SK-N-DZ (cell line): ENCODE measurements at regions not wholly inside any gene's neighbourhood (a gene's known extent, or its start where the extent isn't known, plus 50 kb on each side); places are given as distances from the start of the nearest gene placed in this dataset.

ENCODE experiments used
- DNase-seq: peaks from one replicate; pipeline ENCODE4 v3.0.0-alpha.2; 2015; ENCODE audit warnings: low spot score

DNA sequence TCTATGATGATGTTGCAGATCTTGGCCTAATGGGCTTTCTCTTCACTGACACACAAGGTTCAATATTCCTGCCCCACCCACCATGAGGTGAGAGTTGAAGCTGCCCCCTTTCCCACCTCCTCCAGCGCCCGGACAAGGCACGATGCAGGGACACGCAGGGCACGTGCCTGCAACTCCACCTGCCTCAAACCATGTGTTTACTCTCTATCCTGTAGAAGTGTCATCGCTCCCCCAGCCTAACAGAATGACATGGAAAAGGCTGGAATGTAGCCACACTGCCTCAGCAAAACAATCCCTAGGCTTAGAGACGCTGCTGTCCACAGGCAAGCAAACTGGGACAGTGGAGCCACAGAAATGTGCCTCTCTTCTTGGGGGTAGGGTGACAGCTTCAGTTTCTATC, 92.9 kb upstream of the SOD1 start:
- DNase-seq, result no peak

DNA sequence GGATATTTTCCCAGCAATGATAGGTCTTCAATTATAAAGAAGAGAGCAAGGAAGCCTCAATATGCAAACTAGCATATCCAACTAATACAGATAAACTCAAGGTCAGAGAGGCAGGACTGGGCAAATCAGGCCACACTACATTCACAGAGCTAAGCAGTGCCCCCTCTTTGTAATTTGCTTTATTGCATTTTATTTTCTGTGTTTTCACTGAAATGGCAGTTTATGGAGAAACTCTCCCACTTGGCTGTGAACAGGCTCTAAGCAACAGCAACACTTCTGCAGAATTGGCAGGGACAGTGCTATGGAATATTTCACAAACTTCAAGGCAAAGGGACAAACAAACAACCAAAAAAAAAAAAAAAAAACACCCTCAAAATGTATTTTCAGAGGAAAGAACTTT, 93.4 kb upstream of the SOD1 start:
- DNase-seq, result no peak

DNA sequence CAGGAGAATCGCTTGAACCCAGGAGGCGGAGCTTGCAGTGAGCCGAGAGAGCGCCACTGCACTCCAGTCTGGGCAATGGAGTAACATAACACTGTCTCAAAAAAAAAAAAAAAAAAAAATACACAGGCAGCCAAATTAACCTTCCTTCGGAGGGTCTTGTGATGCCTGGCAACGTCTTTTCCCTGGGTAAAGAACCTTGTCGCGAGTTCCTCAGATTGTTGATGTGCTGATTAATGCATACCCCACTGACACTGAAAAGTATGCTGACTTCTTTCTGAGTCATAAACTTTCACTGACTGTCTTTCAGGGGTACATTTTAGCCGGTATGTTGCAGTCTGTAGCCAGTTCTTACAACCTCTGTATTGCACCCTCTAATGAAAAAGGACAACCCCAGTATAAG, 95.1 kb upstream of the SOD1 start:
- no peak for DNase-seq

DNA sequence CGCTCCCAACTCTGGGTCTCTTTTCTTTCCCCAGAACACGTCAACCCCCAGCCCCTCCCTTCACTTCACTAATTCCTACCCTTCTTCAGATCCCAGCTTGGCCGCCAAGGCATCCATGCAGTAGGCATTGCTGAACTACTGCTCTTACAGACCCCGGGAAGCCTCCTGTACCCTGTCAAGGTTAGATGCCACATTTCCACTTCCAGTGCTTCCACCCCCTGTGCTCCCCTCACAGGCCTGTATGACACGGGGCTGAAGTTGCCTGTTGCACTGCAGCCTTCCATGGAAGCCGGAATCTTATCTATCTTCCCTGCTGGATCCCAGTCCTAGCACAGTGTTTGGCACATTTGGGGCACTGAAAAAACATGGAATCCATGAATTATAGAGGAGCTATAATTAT, 99.0 kb upstream of the SOD1 start:
- no peak for DNase-seq

DNA sequence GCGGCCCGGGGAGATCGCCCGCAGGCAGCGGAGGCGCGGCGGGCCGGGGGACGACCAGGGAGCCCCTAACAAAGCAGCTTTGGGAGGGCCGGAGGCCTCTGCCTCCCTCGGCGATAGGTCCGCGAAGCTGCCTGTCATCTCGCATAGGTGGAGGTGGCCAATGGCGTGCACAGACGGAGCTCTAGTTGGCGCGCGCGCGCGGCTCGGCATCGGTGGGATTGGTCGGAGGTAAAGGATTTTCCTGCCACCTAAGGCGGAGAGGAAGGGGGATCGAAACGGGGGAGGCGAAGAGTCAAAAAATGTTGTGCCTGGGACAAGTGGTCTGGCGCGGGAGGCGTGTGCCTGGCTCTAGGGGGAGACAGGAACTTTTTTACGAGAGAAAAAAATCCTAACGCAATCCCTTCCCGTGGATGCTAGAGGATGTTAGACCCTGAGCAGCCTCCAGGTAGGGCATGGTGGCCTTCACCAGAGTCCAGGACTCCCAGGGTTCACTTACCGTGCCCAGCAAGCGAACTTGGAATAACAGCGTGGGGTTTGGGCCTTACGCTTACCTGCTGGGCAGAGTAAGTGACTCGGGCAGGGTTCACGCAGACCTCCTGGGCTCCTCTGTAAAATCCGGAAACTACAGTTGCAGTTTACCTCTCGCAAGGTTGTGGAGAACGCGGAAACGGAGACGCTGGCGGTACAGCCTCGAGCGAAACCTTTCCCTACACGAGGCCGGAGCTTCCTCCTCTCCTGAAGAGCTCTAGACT, 99.9 kb upstream of the SOD1 start:
- DNase-seq, result peak; percentile 97

DNA sequence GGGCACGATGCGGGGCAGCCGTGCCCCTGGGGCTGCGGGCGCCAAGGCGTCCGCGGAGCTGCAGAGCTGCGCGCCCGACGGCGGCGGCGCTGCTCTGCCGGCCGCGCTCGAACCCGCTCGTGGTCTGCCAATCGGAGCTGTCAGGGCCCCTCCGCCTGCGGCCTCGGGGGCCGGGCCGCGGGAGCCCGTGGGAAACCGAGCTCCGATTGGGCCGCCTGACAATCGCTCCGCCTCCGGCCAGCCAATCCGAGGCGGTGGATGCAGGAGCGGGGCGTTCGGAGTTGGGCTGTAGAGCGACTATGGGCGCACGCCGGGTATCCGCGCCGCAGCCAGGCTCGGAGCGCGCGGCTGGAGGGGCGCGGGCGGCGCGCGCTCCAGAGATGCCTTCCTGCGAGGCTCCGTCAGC, 100.5 kb upstream of the SOD1 start:
- DNase-seq, result peak; percentile 95

DNA sequence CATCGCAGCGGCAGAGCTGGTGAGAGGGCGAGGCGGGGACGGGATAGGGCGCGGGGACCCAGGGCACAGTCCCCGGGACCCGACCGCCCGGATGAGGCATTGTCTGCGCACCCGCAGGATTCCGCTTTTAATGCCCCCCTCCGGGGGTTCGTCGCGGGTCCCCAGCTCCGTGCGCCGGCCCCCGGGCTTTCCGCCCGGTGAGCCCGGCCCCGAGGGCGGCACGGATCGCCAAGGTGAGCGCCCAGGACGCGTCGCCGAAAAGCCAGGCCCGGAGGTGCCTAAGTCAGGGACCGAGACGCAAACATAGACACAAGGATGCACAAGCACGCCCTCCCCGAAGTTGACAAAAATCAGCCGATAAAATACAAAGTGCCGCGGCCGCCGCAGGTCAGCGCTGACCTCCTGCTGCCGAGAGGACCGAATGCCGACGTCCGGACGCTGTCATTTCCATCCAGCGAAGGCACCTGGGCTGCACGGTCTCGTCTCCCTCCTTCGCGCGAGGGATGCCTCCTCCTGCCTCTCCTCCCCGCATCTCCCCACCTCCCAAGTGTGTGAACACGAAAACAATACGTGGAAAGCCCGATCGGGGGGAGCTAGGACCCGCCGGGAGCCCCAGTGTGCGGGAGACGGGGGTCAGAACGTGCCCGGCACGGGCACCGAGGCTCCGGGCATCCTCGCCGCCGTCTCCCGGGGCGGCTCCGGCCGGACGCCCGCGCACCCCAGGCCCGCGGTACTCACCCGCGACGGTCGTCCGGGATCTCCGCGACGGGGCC, 101.1 kb upstream of the SOD1 start:
- peak; percentile 72 for DNase-seq

DNA sequence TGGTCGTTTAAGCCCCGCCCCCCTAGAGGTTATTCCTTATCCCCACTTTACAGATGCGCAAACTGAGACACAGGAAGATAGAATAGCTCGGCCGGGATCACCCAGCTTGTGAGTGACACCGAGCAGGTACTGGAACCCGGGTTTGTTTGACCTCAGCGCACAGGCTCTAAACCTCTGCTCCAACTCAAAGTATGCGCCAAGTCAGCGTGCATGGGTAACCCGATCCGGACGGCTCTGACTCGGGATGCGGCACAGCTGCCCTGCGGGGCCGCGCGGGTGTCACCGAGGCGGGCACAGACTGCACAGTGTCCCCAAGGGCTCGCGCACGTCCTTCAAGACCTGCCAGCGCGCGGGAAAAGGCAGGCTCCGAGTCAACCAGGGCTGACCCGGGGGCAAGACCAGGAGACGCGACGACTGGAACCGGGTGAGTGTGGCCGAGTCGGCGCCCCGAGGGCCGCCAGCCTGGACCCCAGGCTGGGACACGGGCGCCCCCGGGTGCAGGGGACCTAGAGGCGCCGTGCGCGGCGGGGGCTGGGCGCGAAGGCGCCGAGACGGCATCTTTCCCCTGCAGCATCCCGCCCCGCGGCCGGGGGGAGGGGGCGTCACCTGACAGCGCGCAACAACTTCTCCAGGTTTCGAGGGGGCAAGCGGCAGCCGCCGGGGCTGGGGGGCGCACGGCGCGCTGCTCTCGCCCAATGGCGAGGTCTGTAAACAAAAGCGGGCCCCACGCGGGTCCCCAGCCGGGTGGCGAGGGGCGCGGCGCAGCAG, 101.9 kb upstream of the SOD1 start:
- peak; percentile 51 for DNase-seq

DNA sequence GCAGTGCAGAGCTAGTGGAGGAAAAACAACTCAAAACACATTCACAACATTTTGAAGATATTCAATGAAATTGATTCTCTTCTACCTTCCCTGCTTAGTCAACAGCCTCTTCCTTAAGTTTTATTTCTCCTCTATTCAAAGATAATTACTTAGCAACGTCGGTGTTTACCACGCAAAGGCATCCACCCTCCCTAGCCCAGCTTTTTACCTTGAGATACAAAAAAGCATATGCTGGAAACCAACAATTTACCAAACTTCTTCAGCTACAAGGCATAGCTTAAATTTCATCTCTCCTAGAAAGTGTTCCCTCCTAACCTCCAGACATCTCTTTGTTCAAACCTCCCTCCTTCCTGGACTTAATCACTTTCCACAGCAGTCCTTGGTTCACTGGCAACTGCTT, 102.8 kb upstream of the SOD1 start:
- no peak for DNase-seq

DNA sequence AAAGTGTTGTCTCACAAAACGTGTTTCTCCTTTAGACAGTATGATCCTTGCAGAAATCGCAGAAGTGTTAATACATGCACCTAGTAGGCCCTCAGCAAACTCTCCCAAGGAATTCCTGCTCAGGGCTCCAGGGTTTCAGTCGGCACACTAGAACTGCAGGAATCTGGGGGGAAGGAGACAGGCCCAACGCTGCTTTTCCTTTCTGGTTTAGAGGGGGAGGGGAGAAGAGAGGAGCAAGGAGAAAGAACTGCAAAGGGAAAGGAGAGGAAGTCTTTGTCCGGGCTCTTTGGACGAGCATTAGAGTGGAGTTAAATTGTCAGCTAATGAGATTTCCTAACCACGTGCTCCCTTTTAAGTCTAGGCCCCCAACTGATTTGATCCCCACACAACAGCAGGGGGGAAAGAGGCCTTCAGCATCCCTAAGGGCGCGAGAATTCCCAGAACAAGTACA, 103.7 kb upstream of the SOD1 start:
- DNase-seq, result peak; percentile 72

DNA sequence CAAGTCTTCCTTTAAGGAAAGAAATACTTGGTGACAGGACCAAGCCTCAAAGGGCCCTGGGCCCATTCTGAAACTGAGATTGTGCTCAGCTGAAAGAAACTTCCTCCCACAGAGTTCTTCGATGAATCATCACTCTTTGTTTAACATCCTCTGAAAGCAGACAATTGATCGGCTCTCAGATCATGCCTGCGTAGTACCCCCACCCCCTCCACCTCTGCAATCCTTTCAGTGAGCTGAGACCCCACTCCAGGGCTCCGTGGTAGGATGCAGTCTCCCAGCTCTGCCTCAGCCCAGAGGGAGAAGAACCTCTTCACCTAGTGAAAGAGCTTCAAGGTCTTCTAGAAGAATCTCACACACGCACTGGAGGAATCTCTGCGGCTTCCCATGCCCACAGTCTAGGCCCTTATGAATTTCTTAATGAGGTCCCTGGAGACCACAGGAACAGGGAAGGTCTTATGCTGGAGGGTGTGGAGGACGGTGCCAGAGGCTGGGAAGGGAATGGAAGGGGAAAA, 104.9 kb upstream of the SOD1 start:
- no peak for DNase-seq

DNA sequence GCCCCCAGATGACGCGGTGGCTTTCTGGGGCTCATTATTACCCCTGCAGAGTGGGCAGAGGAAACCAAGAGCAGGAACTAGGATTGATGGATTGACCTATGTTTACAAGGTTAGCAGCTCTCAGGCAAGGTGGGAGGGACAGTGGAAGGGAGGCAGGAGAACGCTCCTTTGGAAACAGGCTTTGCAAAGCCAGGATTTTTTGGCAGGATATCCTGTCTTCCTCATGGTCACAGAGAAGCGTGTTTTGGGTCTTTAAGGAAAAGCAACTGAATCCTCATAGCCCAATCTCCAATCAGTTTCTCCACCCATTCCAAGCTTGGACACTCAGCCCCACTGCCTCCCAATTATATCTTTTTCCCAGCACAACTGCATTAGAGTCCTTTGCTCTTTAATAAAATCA, 105.6 kb upstream of the SOD1 start:
- DNase-seq, result no peak

DNA sequence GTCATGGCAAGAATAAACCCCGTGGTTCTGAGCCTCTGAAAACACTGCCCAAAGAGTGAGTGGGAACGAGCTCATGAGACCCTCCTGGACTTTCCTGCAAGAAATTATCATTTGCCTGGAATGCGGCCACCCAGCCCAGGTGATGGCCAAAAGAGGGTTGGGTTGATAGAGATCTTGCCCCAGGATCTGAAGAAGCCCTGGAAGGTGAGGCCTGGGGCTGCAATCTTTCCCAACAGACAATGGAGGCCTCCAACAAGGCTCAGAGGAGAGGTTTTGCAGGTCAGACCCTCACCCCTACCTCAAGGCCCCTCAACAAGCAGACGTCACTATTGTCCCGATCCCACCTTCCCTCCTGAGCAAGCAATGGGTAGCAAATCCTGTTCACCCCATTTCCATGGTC, 106.0 kb upstream of the SOD1 start:
- DNase-seq, result no peak

DNA sequence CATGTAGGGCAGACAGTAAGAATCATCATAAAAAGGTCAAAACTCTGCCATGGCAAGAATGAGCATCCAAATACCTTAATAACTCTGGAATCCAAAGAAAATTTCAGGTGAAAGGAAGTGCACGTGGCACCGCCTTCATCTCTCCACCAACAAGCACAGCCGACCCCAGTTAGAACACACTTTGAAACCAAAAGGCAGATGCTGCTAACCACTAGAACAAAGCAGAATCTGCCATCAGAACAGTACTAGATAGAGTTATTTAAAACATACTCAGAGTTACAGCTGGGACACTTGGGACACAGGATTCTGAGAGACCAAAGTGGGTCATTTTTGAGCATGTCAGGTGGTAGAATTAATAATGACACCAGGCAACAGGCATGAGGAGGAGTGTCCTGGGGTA, 106.7 kb upstream of the SOD1 start:
- no peak for DNase-seq

DNA sequence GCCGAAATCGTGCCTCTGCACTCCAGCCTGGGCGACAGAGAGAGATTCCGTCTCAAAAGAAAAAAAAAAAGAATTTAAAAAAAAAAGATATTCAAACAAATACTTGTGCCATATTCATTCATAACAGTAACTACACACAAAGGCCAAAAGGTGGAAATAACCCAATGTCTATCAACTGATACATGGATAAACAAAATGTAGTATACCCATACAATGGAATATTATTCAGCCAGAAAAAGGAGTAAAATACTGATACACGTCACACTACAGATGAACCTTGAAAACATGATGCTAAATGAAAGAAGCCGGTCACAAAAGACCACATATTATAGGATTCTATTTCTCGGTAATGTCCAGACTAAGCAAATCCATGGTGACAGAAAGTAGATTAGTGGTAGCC, 109.4 kb upstream of the SOD1 start:
- no peak for DNase-seq

DNA sequence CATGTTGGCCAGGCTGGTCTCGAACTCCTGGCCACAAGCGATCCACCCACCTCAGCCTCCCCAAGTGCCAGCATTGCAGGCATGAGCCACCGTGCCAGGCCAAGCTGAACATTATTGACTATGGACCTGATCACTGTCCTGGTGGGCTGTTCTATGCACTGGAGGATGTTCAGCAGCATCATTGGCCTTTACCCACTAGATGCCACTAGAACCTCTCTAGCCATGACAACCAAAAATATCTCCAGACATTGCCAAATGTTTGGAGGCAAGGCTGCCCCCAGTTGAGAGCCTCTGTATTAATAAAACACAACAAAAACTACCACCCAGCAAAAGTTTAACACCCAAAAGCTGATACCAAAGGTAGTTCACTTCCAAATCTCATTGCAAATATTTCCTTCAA, 110.8 kb upstream of the SOD1 start:
- no peak for DNase-seq

DNA sequence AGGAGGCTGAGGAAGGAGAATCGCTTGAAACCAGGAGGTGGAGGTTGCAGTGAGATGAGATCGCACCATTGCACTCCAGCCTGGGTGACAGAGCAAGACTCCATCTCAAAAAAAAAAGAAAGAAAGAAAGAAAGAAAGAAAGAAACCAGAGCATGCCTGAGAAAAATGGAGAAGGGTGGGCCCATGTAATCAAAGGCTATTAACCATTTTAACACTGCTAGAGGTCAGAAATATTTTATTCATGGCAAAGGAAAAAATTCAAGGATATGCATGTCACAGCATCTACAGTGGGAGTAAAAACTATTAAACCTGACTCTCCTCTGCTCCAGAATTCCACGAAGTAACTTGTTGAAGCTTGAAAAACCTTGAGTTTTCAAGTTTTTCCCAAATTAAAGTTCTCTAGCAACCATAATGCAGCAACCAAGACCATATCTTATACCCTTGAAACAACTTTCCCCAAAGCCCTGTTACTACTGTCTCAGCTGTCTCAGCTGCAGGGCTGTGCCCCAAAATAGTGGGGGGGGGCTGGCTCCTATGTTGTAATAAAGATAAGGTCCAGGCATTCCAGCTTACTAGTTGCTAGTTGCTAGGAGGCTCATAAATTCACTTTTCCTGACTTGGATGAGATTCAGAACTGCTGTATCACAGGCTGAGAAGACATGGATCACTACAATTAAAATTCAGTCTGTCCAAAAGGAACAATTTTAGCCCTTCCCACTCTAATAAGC, 112.9 kb upstream of the SOD1 start:
- DNase-seq, result no peak

DNA sequence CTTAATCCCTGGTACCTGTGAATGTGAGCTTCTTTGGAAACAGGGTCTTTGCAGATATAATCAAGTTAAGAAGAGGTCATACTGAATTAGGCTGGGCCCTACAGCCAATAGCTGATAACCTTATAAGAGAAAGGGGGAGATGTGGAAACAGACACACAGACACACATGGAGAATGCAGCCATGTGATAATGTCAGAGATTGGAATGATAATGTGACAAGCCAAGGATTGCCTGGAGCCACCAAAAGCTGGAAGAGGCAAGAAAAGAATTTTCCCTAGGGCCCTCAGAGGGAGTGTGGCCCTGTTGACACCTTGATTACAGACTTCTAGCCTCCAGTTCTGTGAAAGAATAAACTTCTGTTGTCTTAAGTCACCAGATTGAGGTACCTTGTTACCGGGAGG, 114.5 kb upstream of the SOD1 start:
- peak; percentile 58 for DNase-seq

DNA sequence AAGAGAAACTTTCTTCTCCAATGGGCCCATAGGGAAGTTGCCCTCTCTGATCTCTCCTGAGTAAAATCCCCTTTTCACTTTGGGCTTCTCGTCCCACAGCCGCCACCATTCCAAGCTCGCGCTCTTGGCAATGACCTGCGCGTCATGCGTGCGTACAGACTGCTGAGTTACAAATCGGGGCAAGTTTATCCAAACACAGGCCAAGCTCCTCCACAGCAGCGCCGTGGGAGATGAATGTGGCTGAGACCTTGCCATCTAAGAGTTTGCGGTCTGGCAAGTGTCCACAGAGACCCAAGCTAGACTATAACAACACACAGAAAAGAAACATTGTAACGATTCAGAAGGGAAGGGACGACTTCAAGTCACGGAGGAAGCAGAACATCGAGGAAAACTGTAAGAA, 116.3 kb upstream of the SOD1 start:
- no peak for DNase-seq

DNA sequence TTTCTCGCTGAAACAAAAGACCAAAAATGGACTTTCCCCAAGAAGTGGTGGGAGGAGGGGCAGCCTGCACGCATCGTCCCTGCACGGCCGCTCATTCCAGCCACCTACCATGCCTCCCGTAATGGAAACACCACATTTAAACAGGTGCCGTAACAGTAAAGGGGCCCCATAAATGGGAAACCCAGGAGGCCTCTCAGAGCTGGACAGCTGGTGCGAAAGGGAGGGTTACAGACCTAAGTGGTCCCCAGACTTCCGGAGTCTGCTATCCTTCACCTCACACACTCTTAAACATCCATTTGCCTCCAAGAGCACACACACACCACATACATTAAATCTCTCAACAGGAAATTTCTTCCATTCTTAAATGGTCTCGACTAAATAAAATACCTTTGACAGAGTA, 120.7 kb upstream of the SOD1 start:
- DNase-seq, result no peak

DNA sequence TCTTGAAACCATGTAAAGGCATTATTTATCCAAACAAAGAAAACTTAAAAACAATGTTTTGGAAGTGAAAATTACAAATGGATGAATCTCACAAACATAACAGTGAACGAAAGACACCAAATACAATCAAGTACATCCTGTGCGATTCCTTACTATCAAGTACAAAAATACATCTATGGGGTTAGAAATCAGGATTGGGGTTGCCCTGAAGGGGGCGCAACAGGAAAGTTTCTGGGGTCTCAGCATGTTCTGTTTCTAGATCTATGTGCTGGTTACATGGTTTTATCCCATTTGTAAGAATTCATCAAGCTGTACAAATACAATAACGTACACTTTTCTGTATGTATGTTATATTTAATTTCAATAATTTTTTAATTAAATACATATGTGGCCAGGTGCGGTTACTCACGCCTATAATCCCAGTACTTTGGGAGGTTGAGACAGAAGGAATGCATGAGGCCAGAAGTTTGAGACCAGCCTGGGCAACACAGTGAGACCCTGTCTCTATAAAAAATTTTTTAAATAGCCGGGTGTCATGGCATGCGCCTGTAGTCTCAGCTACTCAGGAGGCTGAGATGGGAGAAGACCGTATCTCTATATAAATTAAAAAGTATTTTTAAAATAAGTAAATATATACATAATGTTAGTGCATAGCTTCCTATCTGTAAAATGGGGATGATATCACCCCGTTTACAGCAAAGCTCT, 121.5 kb upstream of the SOD1 start:
- no peak for DNase-seq
